HG03095 (cell line): ENCODE measurements at regions not wholly inside any gene's neighbourhood (a gene's known extent, or its start where the extent isn't known, plus 50 kb on each side); places are given as distances from the start of the nearest gene placed in this dataset.
"Not testable (repeated sequence)": the region's sequence is repeated elsewhere in the genome, so short reads cannot be mapped to it uniquely, and the experiment has no call there.

Source experiments
- ATAC-seq: cut with Tn5 transposase; IDR thresholded peaks from one replicate; pipeline ENCODE4 v1.9.1; 2021; ENCODE audit warnings: moderate library complexity; ENCODE audit not compliant: unreplicated experiment

DNA sequence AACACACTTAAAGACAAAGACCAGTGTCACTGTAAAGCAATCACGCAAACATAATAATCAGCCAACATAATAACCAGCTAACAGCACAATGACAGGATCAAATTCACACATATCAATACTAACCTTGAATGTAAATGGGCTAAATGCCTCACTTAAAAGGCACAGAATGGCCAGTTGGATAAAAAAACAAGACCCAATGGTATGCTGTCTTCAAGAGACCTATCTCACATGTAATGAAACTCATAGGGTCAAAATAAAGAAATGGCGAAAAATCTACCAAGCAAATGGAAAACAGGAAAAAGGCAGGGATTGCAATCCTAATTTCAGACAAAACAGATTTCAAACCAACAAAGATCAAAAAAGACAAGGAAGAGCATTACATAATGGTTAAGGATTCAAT is 78.2 kb upstream of the RAB12 start:
- ATAC-seq = not testable (repeated sequence)

DNA sequence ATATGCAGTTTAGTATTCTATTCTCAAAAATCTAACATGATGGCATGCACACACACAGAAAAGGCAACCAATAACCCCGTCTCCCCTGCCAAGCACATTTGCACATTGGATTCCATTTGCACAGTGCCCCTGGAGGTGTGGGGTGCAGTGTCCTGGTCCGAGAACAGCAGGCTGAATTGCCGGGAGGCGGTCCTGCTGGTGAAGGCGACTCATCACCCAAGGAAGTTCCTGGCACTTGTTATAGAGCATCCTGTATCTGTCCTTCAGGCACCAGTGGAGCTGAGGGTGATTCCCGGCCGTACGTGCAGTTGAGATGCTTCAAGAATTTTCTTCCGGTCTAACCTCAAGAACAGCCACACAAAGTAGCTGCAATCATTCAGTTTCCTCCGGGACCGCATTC is 73.0 kb upstream of the RAB12 start:
- no peak for ATAC-seq

DNA sequence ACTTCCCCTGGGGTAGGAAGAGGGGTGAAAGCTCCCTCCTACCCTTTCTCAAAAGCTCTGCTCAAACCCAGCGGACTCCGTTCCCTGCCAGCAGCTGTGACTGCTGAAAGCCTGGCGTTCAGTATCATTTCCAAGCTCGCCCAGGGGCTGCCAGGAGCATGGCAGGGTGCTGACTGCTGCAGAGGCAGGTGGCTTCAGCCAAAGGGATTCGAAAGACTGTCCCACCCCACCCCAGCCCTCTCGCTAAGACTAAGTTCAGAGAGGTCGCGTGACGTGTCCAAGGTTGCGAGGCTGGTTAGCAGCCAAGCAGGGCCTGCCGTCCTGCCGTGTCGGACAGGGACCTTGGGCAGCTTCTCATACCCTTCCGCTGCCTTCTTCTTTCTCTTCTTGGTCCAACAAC is 72.3 kb upstream of the RAB12 start:
- ATAC-seq = no peak

- no peak for ATAC-seq
Measured at GRCh38 chr18:8537400-8537799, 71.8 kb upstream of the RAB12 start.

DNA sequence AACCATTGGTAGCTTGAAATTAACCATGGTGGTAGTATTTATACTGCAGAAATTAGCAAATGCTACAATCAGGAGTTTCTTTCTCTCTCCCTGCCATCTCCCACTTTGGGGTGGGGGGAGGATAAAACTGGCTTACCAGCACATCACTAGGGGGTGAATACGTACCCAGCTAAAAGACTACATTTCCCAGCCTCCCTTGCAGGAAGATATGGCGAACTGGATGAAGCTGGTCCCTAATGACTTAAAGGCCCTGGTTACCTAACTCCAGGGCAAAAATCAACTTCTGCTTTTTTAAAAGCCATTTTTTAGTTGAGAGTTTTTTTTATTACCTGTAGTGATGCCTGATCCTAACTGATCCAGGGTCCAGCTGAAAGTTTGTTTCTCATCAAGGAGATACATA is 70.3 kb upstream of the RAB12 start:
- no peak for ATAC-seq

DNA sequence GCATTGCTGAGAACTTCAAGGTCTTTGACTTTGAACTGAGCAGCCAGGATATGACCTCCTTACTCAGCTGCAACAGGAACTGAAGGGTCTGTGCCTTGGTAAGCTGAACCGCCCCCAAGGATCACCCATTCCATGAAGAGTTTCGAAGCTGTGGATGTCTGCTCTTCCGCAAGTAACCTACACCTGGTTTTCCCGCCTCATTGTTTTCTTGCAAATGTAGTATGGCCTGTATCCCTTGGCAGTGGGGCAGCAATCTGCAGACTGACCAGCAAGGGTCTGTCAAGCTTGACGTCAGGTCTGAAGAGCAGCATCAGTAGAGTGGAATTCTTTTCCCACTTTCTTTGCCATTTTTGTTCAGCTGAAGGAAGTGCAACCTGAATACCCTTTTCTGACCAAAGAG is 62.6 kb upstream of the RAB12 start:
- ATAC-seq = no peak

GRCh38 chr18:8548186-8548585 is 61.1 kb upstream of the RAB12 start:
- no peak for ATAC-seq

GRCh38 chr18:8549254-8549757 is 59.9 kb upstream of the RAB12 start:
- no peak for ATAC-seq

DNA sequence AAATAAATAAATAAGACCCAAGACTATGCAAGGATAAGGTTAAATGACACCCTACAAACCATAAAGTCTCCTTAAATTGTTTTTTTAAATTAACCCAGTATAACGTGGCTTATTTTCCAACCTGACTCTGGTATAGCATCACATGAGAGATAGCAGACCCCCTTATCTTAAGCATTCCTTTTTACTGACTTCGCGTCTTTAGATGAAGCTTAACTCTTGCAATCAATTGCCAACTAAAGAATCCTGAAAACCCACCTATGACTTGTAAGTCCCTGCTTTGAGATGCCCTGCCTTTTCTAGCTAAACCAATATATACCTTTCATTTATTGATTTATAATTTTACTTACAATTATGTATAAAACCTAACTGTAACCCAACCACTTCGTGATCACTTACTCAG is 57.1 kb upstream of the RAB12 start:
- no peak for ATAC-seq

DNA sequence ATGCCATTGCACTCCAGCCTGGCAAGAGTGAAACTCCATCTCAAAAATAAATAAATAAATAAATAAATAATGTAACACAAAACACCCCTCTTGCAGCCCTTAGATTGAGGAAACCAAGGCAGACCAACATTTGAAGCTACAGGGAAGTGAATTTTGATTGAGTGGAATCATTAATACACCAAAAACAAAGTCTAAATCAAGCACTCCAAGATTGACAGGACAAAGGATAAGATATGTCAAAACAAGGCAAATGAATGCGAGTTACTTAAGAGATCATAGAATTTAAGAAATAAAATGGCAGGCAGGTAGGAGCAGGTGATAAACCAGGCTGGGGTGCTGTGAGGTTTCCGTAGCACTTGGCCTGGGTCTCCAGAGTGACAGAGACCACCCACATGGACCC is 54.9 kb upstream of the RAB12 start:
- no peak for ATAC-seq

DNA sequence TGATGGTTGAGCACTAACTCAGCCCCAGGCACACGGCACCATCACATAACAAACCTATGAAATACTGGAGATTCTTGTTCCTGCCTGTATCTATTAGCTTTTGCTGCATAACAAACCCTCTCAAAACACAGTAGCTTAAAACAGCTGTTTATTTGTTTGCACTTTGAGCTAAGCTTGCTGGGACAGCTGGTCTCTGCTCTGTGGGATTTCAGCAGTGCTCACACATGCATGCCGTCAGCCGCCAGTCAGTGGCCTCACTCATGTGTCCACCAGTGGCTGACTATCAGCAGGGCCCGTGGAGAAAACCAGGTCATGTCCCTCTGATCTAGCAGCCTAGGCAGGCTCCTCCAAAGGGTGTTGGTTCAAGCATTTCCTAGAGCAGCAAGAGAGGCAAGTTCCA is 52.8 kb upstream of the RAB12 start:
- no peak for ATAC-seq
